Panc1 (cell line): ENCODE measurements at regions not wholly inside any gene's neighbourhood (a gene's known extent, or its start where the extent isn't known, plus 50 kb on each side); places are given as distances from the start of the nearest gene placed in this dataset.

ENCODE experiments used
- ATAC-seq: fragments of 200-7000 bp; cut with Tn5 transposase; 2 replicates; pipeline ENCODE4 v1.9.1; 2020; ENCODE audit warnings: mild to moderate bottlenecking, moderate library complexity
- BruUV-seq: library from RNA; stranded (reverse); fragments of 400-500 nt; replicated peaks from 2 replicates; lab custom pipeline; 2021; lab: Mats Ljungman, UMichigan
- CTCF ChIA-PET: fragments of 300-600 bp; sonication (Branson Sonifier 250); formaldehyde crosslinking; loops from one replicate; lab custom pipeline; 2022; ENCODE audit warnings: antibody characterized with exemption; lab: Charles Lee
- POLR2A ChIA-PET: fragments of 300-600 bp; sonication (Branson Sonifier 250); formaldehyde crosslinking; loops from one replicate; lab custom pipeline; 2022; ENCODE audit warnings: antibody characterized with exemption; lab: Charles Lee
- DNase-seq: peaks from one replicate; pipeline ENCODE4 v3.0.0-alpha.2; 2010; ENCODE audit warnings: low read depth, low spot score
- H3K27ac ChIP-seq: 2 replicates; pipeline ENCODE4 v1.5.1; 2011; ENCODE audit warnings: mild to moderate bottlenecking, low read length, inconsistent platforms
- H3K27me3 ChIP-seq: fragments of 200-500 bp; sonication (Bioruptor generic); 2 replicates; pipeline ENCODE4 v1.6.0; 2014; ENCODE audit warnings: low read length, inconsistent platforms; ENCODE audit not compliant: control insufficient read depth, insufficient read depth
- H3K36me3 ChIP-seq: fragments of 200-500 bp; sonication (Bioruptor generic); 2 replicates; pipeline ENCODE4 v1.5.1; 2014; ENCODE audit warnings: inconsistent platforms, mild to moderate bottlenecking, low read length, moderate library complexity; ENCODE audit not compliant: control insufficient read depth, insufficient read depth
- H3K4me1 ChIP-seq: 2 replicates; pipeline ENCODE4 v1.5.1; 2011; ENCODE audit warnings: inconsistent platforms, mild to moderate bottlenecking, low read length, moderate library complexity; ENCODE audit not compliant: control insufficient read depth, insufficient read depth
- H3K4me3 ChIP-seq, 2 experiments: 2 replicates each; pipeline ENCODE4 v1.5.1; 2011 to 2012; ENCODE audit warnings: low read depth in 2 of 2, low read length in 2 of 2, mild to moderate bottlenecking in 2 of 2, inconsistent platforms in 1 of 2, moderate library complexity in 1 of 2
- H3K9me3 ChIP-seq: fragments of 200-500 bp; sonication (Bioruptor generic); 2 replicates; pipeline ENCODE4 v1.5.1; 2014; ENCODE audit warnings: low read depth, mild to moderate bottlenecking, inconsistent platforms, low read length, moderate library complexity; ENCODE audit not compliant: control insufficient read depth, insufficient read depth
- CTCF ChIP-seq: fragments of 450-650 bp; IDR thresholded peaks from 2 replicates; pipeline ENCODE4 v1.5.1; 2017; ENCODE audit warnings: mild to moderate bottlenecking
- POLR2AphosphoS5 ChIP-seq: IDR thresholded peaks from 2 replicates; pipeline ENCODE4 v1.6.1; 2012; ENCODE audit warnings: mild to moderate bottlenecking, low read depth, low read length, moderate library complexity
- REST ChIP-seq, 2 experiments: IDR thresholded peaks; 2 replicates each; pipeline ENCODE4 v1.6.1; 2011 to 2012; ENCODE audit warnings: low read depth in 2 of 2, control low read depth in 1 of 2, low read length in 1 of 2, mild to moderate bottlenecking in 1 of 2, moderate library complexity in 1 of 2; ENCODE audit not compliant: insufficient read depth in 1 of 2
- SIN3A ChIP-seq: IDR thresholded peaks from 2 replicates; pipeline ENCODE4 v1.6.1; 2012; ENCODE audit warnings: low read depth, mild to moderate bottlenecking, low read length, moderate library complexity, borderline replicate concordance; ENCODE audit not compliant: insufficient read depth
- TCF7L2 ChIP-seq: IDR thresholded peaks from 2 replicates; pipeline ENCODE4 v1.6.1; 2011; ENCODE audit warnings: mild to moderate bottlenecking, low read depth, low read length, inconsistent platforms
- in situ Hi-C: cut with HindIII; loops from 2 replicates; pipeline ENCODE4 v1.10.0; 2016; ENCODE audit warnings: low sequenced_read_pairs, low pct_unique_long_range_greater_than_20kb
- intact Hi-C: fragments of 100-400 bp; cut with micrococcal nuclease; formaldehyde crosslinking; loops from one replicate; pipeline ENCODE4 v1.10.0; 2022; ENCODE audit not compliant: unreplicated experiment

- CTCF ChIA-PET, result no interaction called here
- POLR2A ChIA-PET, result no interaction called here
- no peaks in the 10 kb centered on the region for H3K4me1 ChIP-seq
- peak; percentile 56; the same call in 1 of the 2 replicates for ATAC-seq
- intact Hi-C loops (no loop called here), in situ Hi-C loops (no loop called here)
- H3K27me3 ChIP-seq, result no peaks in the 10 kb centered on the region
- DNase-seq, result no peak
- no peak overlapping the region for H3K27ac ChIP-seq
- H3K4me3 ChIP-seq, result no peak overlapping the region
- H3K36me3 ChIP-seq, result no peaks in the 10 kb centered on the region
- TF ChIP-seq CTCF (no peak), SIN3A (no peak), POLR2AphosphoS5 (no peak), TCF7L2 (no peak), REST (IDR thresholded peaks at IDR 0.05; ENCODE audit: insufficient read depth in 1 of 2, low read depth in 2 of 2, low read length in 1 of 2) (no peak)
- BruUV-seq, result no TSS peak
- H3K9me3 ChIP-seq, result no peaks in the 10 kb centered on the region
Observed at GRCh38 chr10:46234431-46235060, 52.3 kb upstream of the ANTXRL start.

- Histone ChIP-seq H3K27me3 (no peaks in the 10 kb centered on the region), H3K36me3 (no peaks in the 10 kb centered on the region), H3K4me1 (no peaks in the 10 kb centered on the region), H3K4me3 (no peak overlapping the region), H3K9me3 (no peaks in the 10 kb centered on the region), H3K27ac (no peak overlapping the region)
- no peak for TF ChIP-seq SIN3A
- TF ChIP-seq POLR2AphosphoS5, result no peak
- TF ChIP-seq TCF7L2, result no peak
- TF ChIP-seq CTCF, result no peak
- no peak for TF ChIP-seq REST (IDR thresholded peaks at IDR 0.05; ENCODE audit: insufficient read depth in 1 of 2, low read depth in 2 of 2, low read length in 1 of 2)
- in situ Hi-C loops, result no loop called here
- CTCF ChIA-PET, result no interaction called here
- BruUV-seq, result no TSS peak
- DNase-seq (no peak), ATAC-seq (no peak)
- intact Hi-C loops, result no loop called here
- POLR2A ChIA-PET, result interaction anchor here (0.6 kb wide), 1 partner anchor 264 kb away, joined by 3 read pairs; the partner anchor contains the start of gene TIMM23
Observed at GRCh38 chr10:46235705-46236545, 50.9 kb upstream of the ANTXRL start.
